GM12891 (cell line): ENCODE measurements at regions not wholly inside any gene's neighbourhood (a gene's known extent, or its start where the extent isn't known, plus 50 kb on each side); places are given as distances from the start of the nearest gene placed in this dataset.

Source experiments
- POLR2A ChIP-seq: IDR thresholded peaks from 2 replicates; pipeline ENCODE4 v1.6.1; 2011; ENCODE audit warnings: low read depth, low read length, control low read depth
- POLR2AphosphoS5 ChIP-seq: IDR thresholded peaks from 2 replicates; pipeline ENCODE4 v1.6.1; 2011; ENCODE audit warnings: low read depth, low read length, control low read depth
- POU2F2 ChIP-seq: IDR thresholded peaks from 2 replicates; pipeline ENCODE4 v1.6.1; 2011; ENCODE audit warnings: low read depth, mild to moderate bottlenecking, control low read depth, low read length, moderate library complexity
- SPI1 ChIP-seq: IDR thresholded peaks from 2 replicates; pipeline ENCODE4 v1.6.1; 2011; ENCODE audit warnings: low read depth, low read length, control low read depth
- TAF1 ChIP-seq: IDR thresholded peaks from 2 replicates; pipeline ENCODE4 v1.6.1; 2011; ENCODE audit warnings: low read depth, low read length, control low read depth

GRCh38 chrX:95903975-95904374 is 780.7 kb upstream of the DIAPH2 start:
- no peak for TF ChIP-seq POLR2A
- no peak for TF ChIP-seq POLR2AphosphoS5
- no peak for TF ChIP-seq POU2F2
- no peak for TF ChIP-seq SPI1
- TF ChIP-seq TAF1 = no peak
